ENCODE measurements at regions not wholly inside any gene's neighbourhood (a gene's known extent, or its start where the extent isn't known, plus 50 kb on each side); places are given as distances from the start of the nearest gene placed in this dataset.

GRCh38 chr13:40271931-40272775 is 394.3 kb downstream of the FOXO1 start:
- TF ChIP-seq, protein P1, sequence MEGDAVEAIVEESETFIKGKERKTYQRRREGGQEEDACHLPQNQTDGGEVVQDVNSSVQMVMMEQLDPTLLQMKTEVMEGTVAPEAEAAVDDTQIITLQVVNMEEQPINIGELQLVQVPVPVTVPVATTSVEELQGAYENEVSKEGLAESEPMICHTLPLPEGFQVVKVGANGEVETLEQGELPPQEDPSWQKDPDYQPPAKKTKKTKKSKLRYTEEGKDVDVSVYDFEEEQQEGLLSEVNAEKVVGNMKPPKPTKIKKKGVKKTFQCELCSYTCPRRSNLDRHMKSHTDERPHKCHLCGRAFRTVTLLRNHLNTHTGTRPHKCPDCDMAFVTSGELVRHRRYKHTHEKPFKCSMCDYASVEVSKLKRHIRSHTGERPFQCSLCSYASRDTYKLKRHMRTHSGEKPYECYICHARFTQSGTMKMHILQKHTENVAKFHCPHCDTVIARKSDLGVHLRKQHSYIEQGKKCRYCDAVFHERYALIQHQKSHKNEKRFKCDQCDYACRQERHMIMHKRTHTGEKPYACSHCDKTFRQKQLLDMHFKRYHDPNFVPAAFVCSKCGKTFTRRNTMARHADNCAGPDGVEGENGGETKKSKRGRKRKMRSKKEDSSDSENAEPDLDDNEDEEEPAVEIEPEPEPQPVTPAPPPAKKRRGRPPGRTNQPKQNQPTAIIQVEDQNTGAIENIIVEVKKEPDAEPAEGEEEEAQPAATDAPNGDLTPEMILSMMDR (IDR thresholded peaks at IDR 0.05) = no peak
- TF ChIP-seq NR3C1 (CRISPR knock-in tag; conservative IDR thresholded peaks at IDR 0.05; ENCODE audit: low read depth) (no peak), HMGXB4 (CRISPR knock-in tag; IDR thresholded peaks at IDR 0.05) (no peak), RELA (CRISPR knock-in tag; IDR thresholded peaks at IDR 0.05; ENCODE audit: borderline replicate concordance) (no peak), FOXP1 (CRISPR knock-in tag; IDR thresholded peaks at IDR 0.05; ENCODE audit: borderline replicate concordance) (no peak), TEAD4 (CRISPR knock-in tag; IDR thresholded peaks at IDR 0.05) (no peak), CBFB (CRISPR knock-in tag; IDR thresholded peaks at IDR 0.05; ENCODE audit: low read depth) (no peak), NR1H2 (CRISPR knock-in tag; IDR thresholded peaks at IDR 0.05) (no peak), ESRRA (CRISPR knock-in tag; IDR thresholded peaks at IDR 0.05; ENCODE audit: borderline replicate concordance) (no peak), MAX (CRISPR knock-in tag; IDR thresholded peaks at IDR 0.05) (no peak)
- TF ChIP-seq, protein P2, sequence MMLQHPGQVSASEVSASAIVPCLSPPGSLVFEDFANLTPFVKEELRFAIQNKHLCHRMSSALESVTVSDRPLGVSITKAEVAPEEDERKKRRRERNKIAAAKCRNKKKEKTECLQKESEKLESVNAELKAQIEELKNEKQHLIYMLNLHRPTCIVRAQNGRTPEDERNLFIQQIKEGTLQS (CRISPR knock-in tag; conservative IDR thresholded peaks at IDR 0.05) = no peak
- TF ChIP-seq, protein P3, sequence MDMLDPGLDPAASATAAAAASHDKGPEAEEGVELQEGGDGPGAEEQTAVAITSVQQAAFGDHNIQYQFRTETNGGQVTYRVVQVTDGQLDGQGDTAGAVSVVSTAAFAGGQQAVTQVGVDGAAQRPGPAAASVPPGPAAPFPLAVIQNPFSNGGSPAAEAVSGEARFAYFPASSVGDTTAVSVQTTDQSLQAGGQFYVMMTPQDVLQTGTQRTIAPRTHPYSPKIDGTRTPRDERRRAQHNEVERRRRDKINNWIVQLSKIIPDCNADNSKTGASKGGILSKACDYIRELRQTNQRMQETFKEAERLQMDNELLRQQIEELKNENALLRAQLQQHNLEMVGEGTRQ (CRISPR knock-in tag; IDR thresholded peaks at IDR 0.05) = no peak
